ENCODE measurements at regions not wholly inside any gene's neighbourhood (a gene's known extent, or its start where the extent isn't known, plus 50 kb on each side); places are given as distances from the start of the nearest gene placed in this dataset.

GRCh38 chr2:30026091-30027055 is 105.0 kb upstream of the ALK start:
- TF ChIP-seq CTCF (IDR thresholded peaks at IDR 0.05) (peak; percentile 21 to 41 (median 32)), POLR2A (IDR thresholded peaks at IDR 0.05) (no peak), POLR2AphosphoS5 (IDR thresholded peaks at IDR 0.05) (no peak), EP300 (IDR thresholded peaks at IDR 0.05; ENCODE audit: low read depth) (no peak)
